ENCODE measurements at regions not wholly inside any gene's neighbourhood (a gene's known extent, or its start where the extent isn't known, plus 50 kb on each side); places are given as distances from the start of the nearest gene placed in this dataset.

DNA sequence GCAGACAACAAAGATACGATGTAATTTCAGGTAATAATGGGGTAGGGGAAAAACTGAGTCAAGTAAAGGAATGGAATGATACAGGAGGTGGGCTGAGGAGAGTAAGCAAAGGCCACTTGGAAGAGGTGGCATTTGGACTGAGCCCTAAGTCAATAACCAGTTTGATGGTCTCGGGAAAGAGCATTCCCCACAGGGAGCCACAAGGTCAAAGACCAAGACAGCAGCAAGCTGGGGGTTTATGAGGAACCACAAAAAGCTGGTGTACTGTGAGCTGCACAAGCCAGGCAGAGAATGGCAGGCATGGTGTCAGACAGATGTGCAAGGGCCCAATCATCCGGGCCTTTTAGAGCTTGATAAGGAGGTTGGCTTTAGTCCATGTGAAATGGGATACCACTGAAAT lies 98.7 kb downstream of the NOC3L start:
- no peak for TF ChIP-seq EP300 (IDR thresholded peaks at IDR 0.05)
- TF ChIP-seq POLR2A (IDR thresholded peaks at IDR 0.05) = no peak
